ENCODE measurements at regions not wholly inside any gene's neighbourhood (a gene's known extent, or its start where the extent isn't known, plus 50 kb on each side); places are given as distances from the start of the nearest gene placed in this dataset.

DNA sequence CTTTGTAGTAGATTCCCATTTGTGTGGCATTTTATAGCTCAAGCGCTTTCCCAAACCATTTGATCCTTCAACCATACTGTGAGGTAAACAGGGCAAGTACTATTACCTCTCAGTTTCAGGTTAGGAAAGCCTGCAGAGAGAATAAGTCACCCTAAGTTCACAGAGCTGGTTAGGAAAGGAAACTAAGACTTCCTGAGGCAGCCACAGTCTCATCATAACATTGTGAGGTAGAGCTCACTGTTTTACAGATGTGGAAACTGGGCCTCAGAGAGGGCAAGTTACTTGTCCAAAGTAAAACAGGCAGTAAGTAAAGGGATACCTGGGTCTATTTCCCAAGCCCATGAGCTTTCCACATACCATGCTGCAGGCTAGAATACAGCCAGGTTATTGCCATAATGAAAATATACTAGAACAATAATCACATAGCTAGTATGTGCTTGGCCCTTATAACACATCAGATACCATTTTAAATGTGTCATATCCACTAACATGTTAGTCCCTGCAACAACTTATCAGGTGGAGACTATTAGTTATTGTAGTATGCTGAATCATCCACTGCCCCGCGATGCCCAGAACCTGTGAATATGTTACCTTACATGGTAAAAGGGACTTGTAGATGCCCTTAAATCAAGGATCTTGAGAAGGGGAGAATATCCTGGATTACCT lies 150.9 kb upstream of the GRIP1 start:
- DNase-seq (ENCODE audit: low spot score, unreplicated experiment) = no peak
- H3K27me3 Mint-ChIP-seq = no peaks in the 10 kb centered on the region
- no peak overlapping the region for H3K4me3 Mint-ChIP-seq (ENCODE audit: low read depth)
- TF ChIP-seq, protein P1, sequence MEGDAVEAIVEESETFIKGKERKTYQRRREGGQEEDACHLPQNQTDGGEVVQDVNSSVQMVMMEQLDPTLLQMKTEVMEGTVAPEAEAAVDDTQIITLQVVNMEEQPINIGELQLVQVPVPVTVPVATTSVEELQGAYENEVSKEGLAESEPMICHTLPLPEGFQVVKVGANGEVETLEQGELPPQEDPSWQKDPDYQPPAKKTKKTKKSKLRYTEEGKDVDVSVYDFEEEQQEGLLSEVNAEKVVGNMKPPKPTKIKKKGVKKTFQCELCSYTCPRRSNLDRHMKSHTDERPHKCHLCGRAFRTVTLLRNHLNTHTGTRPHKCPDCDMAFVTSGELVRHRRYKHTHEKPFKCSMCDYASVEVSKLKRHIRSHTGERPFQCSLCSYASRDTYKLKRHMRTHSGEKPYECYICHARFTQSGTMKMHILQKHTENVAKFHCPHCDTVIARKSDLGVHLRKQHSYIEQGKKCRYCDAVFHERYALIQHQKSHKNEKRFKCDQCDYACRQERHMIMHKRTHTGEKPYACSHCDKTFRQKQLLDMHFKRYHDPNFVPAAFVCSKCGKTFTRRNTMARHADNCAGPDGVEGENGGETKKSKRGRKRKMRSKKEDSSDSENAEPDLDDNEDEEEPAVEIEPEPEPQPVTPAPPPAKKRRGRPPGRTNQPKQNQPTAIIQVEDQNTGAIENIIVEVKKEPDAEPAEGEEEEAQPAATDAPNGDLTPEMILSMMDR (IDR thresholded peaks at IDR 0.05; ENCODE audit: unreplicated experiment) = no peak
- H3K9me3 Mint-ChIP-seq (ENCODE audit: low read depth) = no peaks in the 10 kb centered on the region
- no peak overlapping the region for H3K27ac Mint-ChIP-seq
- H3K36me3 Mint-ChIP-seq (ENCODE audit: insufficient read depth) = no peaks in the 10 kb centered on the region
- H3K4me1 Mint-ChIP-seq (ENCODE audit: low read depth) = peaks cover 1% of the 10 kb centered on the region

DNA sequence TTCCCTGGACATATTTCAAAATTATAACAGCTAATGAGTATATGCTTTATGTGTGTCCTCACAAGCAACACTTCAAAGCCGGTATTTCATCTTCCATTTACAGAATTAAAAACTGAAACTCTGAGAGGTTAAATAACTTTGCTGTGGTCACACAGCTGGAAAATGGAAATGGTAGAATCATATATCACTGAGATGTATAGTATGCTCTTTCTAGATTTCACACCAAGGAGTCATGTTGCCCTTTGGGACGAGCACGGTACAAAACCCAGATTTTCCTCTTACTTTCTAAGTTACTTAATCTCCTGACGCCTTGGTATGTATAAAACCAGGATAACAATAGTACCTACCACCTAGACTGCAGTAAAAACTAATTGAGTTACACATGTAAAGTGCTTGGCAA lies 152.6 kb upstream of the GRIP1 start:
- DNase-seq (ENCODE audit: low spot score, unreplicated experiment) = no peak
- Mint-ChIP-seq H3K9me3 (ENCODE audit: low read depth) (no peaks in the 10 kb centered on the region), H3K4me1 (ENCODE audit: low read depth) (no peaks in the 10 kb centered on the region), H3K27me3 (no peaks in the 10 kb centered on the region), H3K4me3 (ENCODE audit: low read depth) (no peak overlapping the region), H3K27ac (no peak overlapping the region), H3K36me3 (ENCODE audit: insufficient read depth) (no peaks in the 10 kb centered on the region)
- TF ChIP-seq, protein P1 (IDR thresholded peaks at IDR 0.05; ENCODE audit: unreplicated experiment) = no peak

DNA sequence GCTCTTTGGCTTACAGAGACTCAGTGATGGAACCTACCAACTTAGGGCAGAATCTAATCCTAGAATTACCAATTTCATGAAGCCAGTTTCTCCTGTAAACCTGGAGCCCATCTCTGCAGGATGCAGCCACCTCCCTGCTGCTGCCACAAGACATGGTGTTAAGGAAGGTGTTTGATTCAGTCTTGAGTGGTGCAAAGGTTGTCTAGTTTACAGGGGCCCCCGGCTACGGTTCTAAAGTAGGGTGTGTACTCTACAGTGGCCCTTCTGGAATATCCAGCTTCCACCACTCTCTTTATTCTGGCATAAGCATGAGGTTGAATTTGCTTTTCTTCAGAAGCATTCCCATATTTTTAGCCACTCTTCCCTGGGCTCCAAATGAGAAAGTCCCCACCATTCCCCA lies 154.1 kb upstream of the GRIP1 start:
- Mint-ChIP-seq H3K27ac (no peak overlapping the region), H3K27me3 (no peaks in the 10 kb centered on the region), H3K9me3 (ENCODE audit: low read depth) (no peaks in the 10 kb centered on the region), H3K4me1 (ENCODE audit: low read depth) (no peaks in the 10 kb centered on the region), H3K4me3 (ENCODE audit: low read depth) (no peak overlapping the region), H3K36me3 (ENCODE audit: insufficient read depth) (no peaks in the 10 kb centered on the region)
- TF ChIP-seq, protein P1 (IDR thresholded peaks at IDR 0.05; ENCODE audit: unreplicated experiment) = no peak
- DNase-seq (ENCODE audit: low spot score, unreplicated experiment) = no peak

GRCh38 chr12:66836623-66837310 lies 157.9 kb upstream of the GRIP1 start:
- TF ChIP-seq, protein P1 (IDR thresholded peaks at IDR 0.05; ENCODE audit: unreplicated experiment) = no peak
- Mint-ChIP-seq H3K27ac (no peak overlapping the region), H3K27me3 (no peaks in the 10 kb centered on the region), H3K9me3 (ENCODE audit: low read depth) (no peaks in the 10 kb centered on the region), H3K4me3 (ENCODE audit: low read depth) (no peak overlapping the region), H3K4me1 (ENCODE audit: low read depth) (no peaks in the 10 kb centered on the region), H3K36me3 (ENCODE audit: insufficient read depth) (no peaks in the 10 kb centered on the region)
- no peak for DNase-seq (ENCODE audit: low spot score, unreplicated experiment)

GRCh38 chr12:66837311-66837627 lies 158.4 kb upstream of the GRIP1 start:
- H3K4me1 Mint-ChIP-seq (ENCODE audit: low read depth) = no peaks in the 10 kb centered on the region
- DNase-seq (ENCODE audit: low spot score, unreplicated experiment) = no peak

More at GRCh38 chr12:66837311-66837627, 158.4 kb upstream of the GRIP1 start:
- TF ChIP-seq, protein P1 (IDR thresholded peaks at IDR 0.05; ENCODE audit: unreplicated experiment) = no peak
- Mint-ChIP-seq H3K9me3 (ENCODE audit: low read depth) (no peaks in the 10 kb centered on the region), H3K36me3 (ENCODE audit: insufficient read depth) (no peaks in the 10 kb centered on the region), H3K4me3 (ENCODE audit: low read depth) (no peak overlapping the region), H3K27me3 (no peaks in the 10 kb centered on the region), H3K27ac (no peak overlapping the region)
